GM12878 (cell line): ENCODE measurements at regions not wholly inside any gene's neighbourhood (a gene's known extent, or its start where the extent isn't known, plus 50 kb on each side); places are given as distances from the start of the nearest gene placed in this dataset.

ENCODE experiments used
- ATAC-seq: fragments of 200-7000 bp; cut with Tn5 transposase; 3 replicates; pipeline ENCODE4 v1.9.1; 2020; ENCODE audit warnings: mild to moderate bottlenecking, moderate library complexity
- BruUV-seq: library from RNA; stranded (reverse); fragments of 400-500 nt; replicated peaks from 2 replicates; lab custom pipeline; 2021; lab: Mats Ljungman, UMichigan
- CTCF ChIA-PET: fragments of 300-600 bp; sonication (Branson Sonifier 250); formaldehyde crosslinking; extraction: SDS; loops from one replicate; lab custom pipeline; 2021; ENCODE audit warnings: inconsistent platforms; lab: Yijun Ruan, JAX
- POLR2A ChIA-PET: fragments of 350-600 bp; formaldehyde crosslinking; extraction: SDS; loops from one replicate; lab custom pipeline; 2021; ENCODE audit warnings: inconsistent platforms; lab: Charles Lee
- RAD21 ChIA-PET: fragments of 300-600 bp; sonication (Branson Sonifier 250); formaldehyde crosslinking; loops from one replicate; lab custom pipeline; 2023; ENCODE audit warnings: antibody characterized with exemption; ENCODE audit not compliant: unreplicated experiment; lab: Charles Lee
- SMC1A ChIA-PET: fragments of 300-600 bp; sonication (Branson Sonifier 250); formaldehyde crosslinking; loops from one replicate; lab custom pipeline; 2023; ENCODE audit not compliant: unreplicated experiment, uncharacterized antibody; lab: Charles Lee
- DNase-seq: peaks from one replicate; pipeline ENCODE4 v3.0.0-alpha.2; 2011; ENCODE audit warnings: low read depth, low spot score
- FAIRE-seq: peaks from 3 replicates; lab custom pipeline; 2011; peaks lifted over from hg19 to GRCh38; lab: Jason Lieb, UNC
- H2AFZ ChIP-seq: 2 replicates; pipeline ENCODE4 v1.6.0; 2011; ENCODE audit warnings: low read depth, low read length, control low read depth; ENCODE audit not compliant: control insufficient read depth
- H3K27ac ChIP-seq: 2 replicates; pipeline ENCODE4 v1.5.1; 2011; ENCODE audit warnings: control low read depth; ENCODE audit not compliant: control insufficient read depth, insufficient read depth
- H3K27me3 ChIP-seq, 2 experiments: replicated peaks in 1 of 2; 2 replicates each; pipeline versions ENCODE4 v1.6.0 to v1.6.1; 2011; ENCODE audit warnings: low read length in 1 of 2; ENCODE audit not compliant: control insufficient read depth in 2 of 2, insufficient read depth in 2 of 2
- H3K36me3 ChIP-seq, 2 experiments: 2 replicates each; pipeline ENCODE4 v1.5.1; 2011; ENCODE audit warnings: low read length in 1 of 2; ENCODE audit not compliant: control insufficient read depth in 2 of 2, insufficient read depth in 2 of 2
- H3K4me1 ChIP-seq: 2 replicates; pipeline ENCODE4 v1.6.1; 2011; ENCODE audit warnings: mild to moderate bottlenecking, low read length, moderate library complexity, mixed read lengths; ENCODE audit not compliant: control insufficient read depth, insufficient read depth
- H3K4me2 ChIP-seq: 2 replicates; pipeline ENCODE4 v1.6.0; 2011; ENCODE audit warnings: control low read depth; ENCODE audit not compliant: control insufficient read depth, insufficient read depth
- H3K4me3 ChIP-seq: fragments of 200-600 bp; sonication (generic); 2 replicates; pipeline ENCODE4 v1.5.1; 2016
- H3K79me2 ChIP-seq: 2 replicates; pipeline ENCODE4 v1.6.0; 2011; ENCODE audit warnings: low read length; ENCODE audit not compliant: control insufficient read depth, insufficient read depth
- H3K9ac ChIP-seq: 2 replicates; pipeline ENCODE4 v1.8.0; 2011; ENCODE audit warnings: low read length, control low read depth, mixed read lengths; ENCODE audit not compliant: control insufficient read depth, insufficient read depth
- H3K9me3 ChIP-seq: replicated peaks from 3 replicates; pipeline ENCODE4 v1.5.1; 2011; ENCODE audit warnings: mild to moderate bottlenecking, low read length; ENCODE audit not compliant: control insufficient read depth, insufficient read depth
- H4K20me1 ChIP-seq: 2 replicates; pipeline ENCODE4 v1.6.0; 2011; ENCODE audit not compliant: control insufficient read depth, insufficient read depth
- ATF2 ChIP-seq: IDR thresholded peaks from 2 replicates; pipeline ENCODE4 v1.6.1; 2012; ENCODE audit warnings: low read length, inconsistent platforms
- BMI1 ChIP-seq: fragments of 450-650 bp; IDR thresholded peaks from 2 replicates; pipeline ENCODE4 v1.6.1; 2016; ENCODE audit warnings: mild to moderate bottlenecking, moderate library complexity, borderline replicate concordance
- E2F4 ChIP-seq: IDR thresholded peaks from 2 replicates; pipeline ENCODE4 v1.6.1; 2012; ENCODE audit warnings: low read depth, low read length, improper control_type of control experiment
- E2F8 ChIP-seq: fragments of 450-650 bp; IDR thresholded peaks from 2 replicates; pipeline ENCODE4 v1.6.1; 2018; ENCODE audit warnings: mild to moderate bottlenecking, low read depth, moderate library complexity; ENCODE audit not compliant: partially characterized antibody
- HCFC1 ChIP-seq: fragments of 150-350 bp; IDR thresholded peaks from 2 replicates; pipeline ENCODE4 v1.6.1; 2014; ENCODE audit warnings: low read length
- IRF3 ChIP-seq: fragments of 450-650 bp; IDR thresholded peaks from 2 replicates; pipeline ENCODE4 v1.6.1; 2014; ENCODE audit warnings: mild to moderate bottlenecking
- JUNB ChIP-seq: IDR thresholded peaks from 2 replicates; pipeline ENCODE4 v1.6.1; 2016; ENCODE audit warnings: antibody characterized with exemption, mild to moderate bottlenecking
- LARP7 ChIP-seq: fragments of 450-650 bp; IDR thresholded peaks from 2 replicates; pipeline ENCODE4 v1.6.1; 2017; ENCODE audit warnings: mild to moderate bottlenecking
- MLLT1 ChIP-seq: fragments of 450-650 bp; IDR thresholded peaks from 2 replicates; pipeline ENCODE4 v1.6.1; 2016; ENCODE audit warnings: mild to moderate bottlenecking
- MTA2 ChIP-seq: fragments of 450-650 bp; IDR thresholded peaks from 2 replicates; pipeline ENCODE4 v1.6.1; 2016; ENCODE audit warnings: low read depth, mild to moderate bottlenecking, moderate library complexity
- PAX5 ChIP-seq: IDR thresholded peaks from 2 replicates; pipeline ENCODE4 v1.6.1; 2011; ENCODE audit warnings: low read depth, low read length, borderline replicate concordance
- POLR2AphosphoS5 ChIP-seq: IDR thresholded peaks from 2 replicates; pipeline ENCODE4 v1.6.1; 2011; ENCODE audit warnings: mild to moderate bottlenecking, low read length, inconsistent platforms
- RCOR1 ChIP-seq: conservative IDR thresholded peaks from 2 replicates; pipeline ENCODE4 v1.6.1; 2012; ENCODE audit warnings: low read depth, low read length, improper control_type of control experiment
- RFX5 ChIP-seq: IDR thresholded peaks from 2 replicates; pipeline ENCODE4 v1.6.1; 2011; ENCODE audit warnings: low read depth, low read length, improper control_type of control experiment
- SMC3 ChIP-seq: IDR thresholded peaks from 2 replicates; pipeline ENCODE4 v1.6.1; 2011; ENCODE audit warnings: low read length, improper control_type of control experiment, borderline replicate concordance
- SREBF2 ChIP-seq: IDR thresholded peaks from 2 replicates; pipeline ENCODE4 v1.6.1; 2012; ENCODE audit warnings: mild to moderate bottlenecking, low read length
- STAT3 ChIP-seq: IDR thresholded peaks from 2 replicates; pipeline ENCODE4 v1.6.1; 2011; ENCODE audit warnings: low read depth, low read length, improper control_type of control experiment
- TCF3 ChIP-seq: IDR thresholded peaks from 2 replicates; pipeline ENCODE4 v1.6.1; 2012; ENCODE audit warnings: low read depth, mild to moderate bottlenecking, low read length, borderline replicate concordance; ENCODE audit not compliant: insufficient read depth
- ZZZ3 ChIP-seq: IDR thresholded peaks from 2 replicates; pipeline ENCODE4 v1.6.1; 2011; ENCODE audit warnings: low read depth; ENCODE audit not compliant: control insufficient read depth, insufficient read length
- WGBS: methylation state at CpG from one replicate; pipeline ENCODE4 v1.1.6; 2016; ENCODE audit warnings: low lambda C conversion rate; ENCODE audit not compliant: insufficient replicate concordance, insufficient coverage; ENCODE audit errors: missing lambda C conversion rate; 5-methylcytosine and 5-hydroxymethylcytosine counted together
- in situ Hi-C: fragments of 300-500 bp; cut with MboI; formaldehyde crosslinking; loops from 9 replicates; pipeline ENCODE4 v1.14.3; 2018; ENCODE audit warnings: mixed read lengths
- intact Hi-C: fragments of 100-400 bp; cut with micrococcal nuclease; formaldehyde crosslinking; loops from one replicate; pipeline ENCODE4 v1.14.2; 2022; ENCODE audit not compliant: unreplicated experiment

- H4K20me1 ChIP-seq = no peaks in the 10 kb centered on the region
- BruUV-seq = no TSS peak
- no peak overlapping the region for H3K4me2 ChIP-seq
- no peak overlapping the region for H2AFZ ChIP-seq
- RAD21 ChIA-PET = no interaction called here
- no peak overlapping the region for H3K4me3 ChIP-seq
- SMC1A ChIA-PET = no interaction called here
- in situ Hi-C loops (no loop called here), intact Hi-C loops (no loop called here)
- FAIRE-seq (no peak), ATAC-seq (no peak), DNase-seq (no peak)
- POLR2A ChIA-PET = no interaction called here
- no peak for TF ChIP-seq BMI1
- no peak for TF ChIP-seq ZZZ3
- no peak for TF ChIP-seq HCFC1
- TF ChIP-seq RFX5 = no peak
- no peak for TF ChIP-seq SMC3
- no peak for TF ChIP-seq STAT3
- TF ChIP-seq POLR2AphosphoS5 = no peak
- no peak for TF ChIP-seq PAX5
- TF ChIP-seq MTA2 = no peak
- TF ChIP-seq RCOR1 = no peak
- TF ChIP-seq LARP7 = no peak
- no peak for TF ChIP-seq TCF3
- no peak for TF ChIP-seq JUNB
- no peak for TF ChIP-seq SREBF2
- TF ChIP-seq E2F4 = no peak
- TF ChIP-seq ATF2 = no peak
- no peak for TF ChIP-seq IRF3
- no peak for TF ChIP-seq E2F8
- no peak for TF ChIP-seq MLLT1
- H3K79me2 ChIP-seq = no peaks in the 10 kb centered on the region
- no peak overlapping the region for H3K27ac ChIP-seq
- H3K9ac ChIP-seq = no peak overlapping the region
- H3K9me3 ChIP-seq = no peaks in the 10 kb centered on the region
- CTCF ChIA-PET = interaction anchor here (1.0 kb wide), 1 partner anchor 9 kb away, joined by 3 read pairs; no protein-coding TSS in a partner anchor
- no peaks in the 10 kb centered on the region for H3K27me3 ChIP-seq
- H3K36me3 ChIP-seq = no peaks in the 10 kb centered on the region
- 42% methylated on average over 2 of the region's 2 CpGs for WGBS
- no peaks in the 10 kb centered on the region for H3K4me1 ChIP-seq
Observed at GRCh38 chr7:121618182-121618581, 222.1 kb upstream of the FAM3C start.
